GM19372 (cell line): ENCODE measurements at regions not wholly inside any gene's neighbourhood (a gene's known extent, or its start where the extent isn't known, plus 50 kb on each side); places are given as distances from the start of the nearest gene placed in this dataset.

ENCODE experiments used
- ATAC-seq: cut with Tn5 transposase; IDR thresholded peaks from one replicate; pipeline ENCODE4 v1.9.1; 2021; ENCODE audit warnings: mild to moderate bottlenecking, low read depth, moderate library complexity; ENCODE audit not compliant: unreplicated experiment

DNA sequence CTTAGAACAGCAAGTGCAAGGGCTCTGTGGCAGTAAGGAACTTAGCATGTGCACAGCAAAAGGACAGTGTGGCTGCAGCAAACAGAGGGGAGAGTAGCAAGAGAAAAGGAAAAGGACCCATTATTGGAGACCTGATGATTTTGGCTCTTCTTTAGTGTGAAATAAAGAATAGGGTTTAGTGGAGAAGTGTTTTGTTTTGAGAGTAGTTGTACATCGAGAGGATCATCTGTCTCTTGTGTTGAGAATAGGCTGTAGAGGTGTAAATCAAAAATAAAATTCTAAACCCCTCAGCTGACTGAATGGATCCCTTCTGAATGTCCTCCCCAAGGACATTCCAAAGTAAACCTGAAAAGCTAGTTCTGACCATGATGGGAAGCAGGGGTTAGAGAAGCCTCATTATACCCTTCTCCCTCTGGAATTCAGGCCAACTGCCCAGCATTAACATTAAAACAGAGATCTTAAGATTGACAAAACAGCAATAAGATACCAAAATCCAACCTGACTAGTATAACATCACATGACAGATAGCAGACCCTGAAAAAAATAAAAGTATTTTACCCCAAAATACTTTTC is 73.6 kb upstream of the OBI1 start:
- ATAC-seq, result no peak

DNA sequence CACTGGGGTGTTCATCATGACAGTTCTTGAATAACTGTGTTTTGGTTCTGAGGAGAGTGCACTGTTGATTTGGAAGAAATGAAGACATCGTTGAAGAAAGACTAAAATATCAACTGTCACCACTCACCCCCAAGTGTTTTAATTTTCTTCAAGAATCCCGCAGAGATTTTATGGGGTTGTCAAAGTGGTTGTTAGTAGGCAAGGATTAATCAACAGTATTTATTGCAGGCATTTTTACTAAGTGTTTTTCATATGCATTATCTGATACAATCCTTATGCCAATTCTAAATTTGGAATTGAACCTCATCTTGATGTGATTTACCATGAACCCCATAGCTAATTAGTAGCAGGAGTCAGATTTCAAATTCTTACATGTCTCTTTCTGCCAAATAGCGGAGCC is 63.7 kb upstream of the OBI1 start:
- no peak for ATAC-seq

DNA sequence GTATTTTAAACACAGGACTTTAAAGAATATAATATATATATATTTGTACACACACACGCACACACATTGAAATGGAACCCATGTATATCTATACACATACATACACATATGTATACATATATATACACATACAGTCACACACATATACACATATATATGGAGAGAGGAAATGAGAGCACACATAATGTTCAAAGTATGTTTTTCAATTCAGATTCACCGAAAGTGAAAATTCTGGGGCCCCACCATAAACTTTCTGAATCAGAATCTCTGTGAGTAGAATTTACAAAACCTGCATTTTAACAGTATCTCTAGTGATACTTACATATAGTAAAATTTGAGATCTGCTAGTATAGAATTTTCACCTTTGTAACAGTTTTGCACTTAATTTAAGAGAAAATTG is 60.4 kb upstream of the OBI1 start:
- ATAC-seq, result no peak

DNA sequence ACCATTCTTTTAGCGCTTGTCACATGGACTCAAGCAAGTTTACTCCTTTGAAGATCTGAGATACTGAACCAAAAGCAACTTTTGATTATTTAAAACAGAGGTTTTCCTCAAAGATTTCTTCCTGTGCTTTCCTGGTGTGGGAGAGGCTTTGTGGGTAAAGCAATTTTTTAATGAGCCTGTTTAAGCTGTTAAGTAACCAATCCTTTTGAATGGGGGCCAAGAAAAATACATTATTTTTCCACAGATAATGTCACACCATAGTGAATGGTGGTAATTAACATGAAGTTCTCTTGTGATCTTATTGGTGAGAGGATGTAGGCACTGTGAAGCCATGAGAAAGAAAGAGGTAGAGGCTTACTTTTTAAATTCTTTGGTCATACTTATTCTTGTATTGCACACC is 55.8 kb upstream of the OBI1 start:
- no peak for ATAC-seq

DNA sequence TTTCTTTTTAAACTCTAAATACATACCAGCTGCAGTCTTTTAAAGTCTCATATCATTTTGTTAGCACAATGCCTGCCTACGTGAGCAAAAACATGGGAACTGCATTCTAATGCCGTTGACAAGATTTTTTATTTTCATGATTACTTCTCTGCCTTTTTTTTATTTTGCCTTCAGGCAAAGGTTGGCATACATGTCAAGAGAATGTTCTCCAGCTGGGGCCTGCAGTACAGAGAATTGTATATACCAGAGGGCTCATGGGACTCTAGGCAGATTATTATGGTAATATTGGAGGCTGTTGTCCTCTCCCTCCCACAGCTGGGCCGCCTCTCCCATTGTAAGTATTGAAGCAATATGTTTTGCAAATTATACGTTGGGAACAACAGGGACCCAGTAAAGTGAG is 53.9 kb upstream of the OBI1 start:
- no peak for ATAC-seq

DNA sequence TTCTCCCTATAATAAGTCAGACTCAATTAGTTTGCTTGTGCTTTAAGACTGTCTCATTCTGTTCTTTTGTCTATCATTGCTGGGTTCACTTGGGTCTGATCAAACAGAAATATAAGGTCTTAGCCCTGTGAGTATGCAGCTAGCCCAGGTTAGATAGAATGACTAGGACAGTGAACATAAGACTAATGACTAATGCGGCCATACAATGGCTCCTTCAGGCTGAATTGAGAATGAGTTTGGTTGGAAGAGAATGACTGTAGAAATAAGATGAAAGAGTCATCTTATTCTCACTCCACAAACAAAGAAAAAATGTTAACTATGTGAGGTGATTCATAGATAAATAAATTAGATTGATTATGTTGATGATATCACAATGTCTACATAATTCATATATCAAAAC is 50.1 kb upstream of the OBI1 start:
- no peak for ATAC-seq
